IMR-90 (cell line): ENCODE measurements at regions not wholly inside any gene's neighbourhood (a gene's known extent, or its start where the extent isn't known, plus 50 kb on each side); places are given as distances from the start of the nearest gene placed in this dataset.

Experiments used
- ATAC-seq: fragments of 200-7000 bp; cut with Tn5 transposase; 2 replicates; pipeline ENCODE4 v1.9.1; 2020; ENCODE audit warnings: low read depth, mild to moderate bottlenecking, moderate library complexity
- BruUV-seq: library from RNA; stranded (reverse); fragments of 400-500 nt; replicated peaks from 2 replicates; lab custom pipeline; 2021; lab: Mats Ljungman, UMichigan
- CTCF ChIA-PET: fragments of 300-600 bp; formaldehyde crosslinking; extraction: SDS; loops from one replicate; lab custom pipeline; 2021; ENCODE audit warnings: antibody characterized with exemption; lab: Yijun Ruan, JAX
- POLR2A ChIA-PET: fragments of 300-600 bp; sonication (Branson Sonifier 250); formaldehyde crosslinking; loops from one replicate; lab custom pipeline; 2022; ENCODE audit warnings: antibody characterized with exemption; ENCODE audit not compliant: unreplicated experiment; lab: Charles Lee
- DNase-seq: peaks from one replicate; pipeline ENCODE4 v3.0.0; 2013
- H2AFZ ChIP-seq: replicated peaks from 2 replicates; pipeline ENCODE3; 2013; ENCODE audit warnings: low read length, mild to moderate bottlenecking; ENCODE audit not compliant: poor library complexity
- H2AK5ac ChIP-seq: 2 replicates; pipeline ENCODE4 v1.6.1; 2013; ENCODE audit warnings: low read depth, low read length, inconsistent platforms
- H2AK9ac ChIP-seq: replicated peaks from 2 replicates; pipeline ENCODE3; 2013; ENCODE audit warnings: mild to moderate bottlenecking, low read depth, low read length, moderate library complexity; ENCODE audit not compliant: poor library complexity
- H2BK120ac ChIP-seq: 2 replicates; pipeline ENCODE4 v1.6.1; 2013; ENCODE audit warnings: low read depth, low read length, inconsistent platforms
- H2BK15ac ChIP-seq: 3 replicates; pipeline ENCODE4 v1.6.1; 2013; ENCODE audit warnings: low read depth, low read length, inconsistent platforms
- H2BK20ac ChIP-seq: 2 replicates; pipeline ENCODE4 v1.6.1; 2013; ENCODE audit warnings: low read depth, mild to moderate bottlenecking, inconsistent platforms, low read length, moderate library complexity
- H2BK5ac ChIP-seq: 2 replicates; pipeline ENCODE4 v1.6.1; 2013; ENCODE audit warnings: mild to moderate bottlenecking, low read depth, low read length, inconsistent platforms; ENCODE audit not compliant: poor library complexity, severe bottlenecking
- H3K14ac ChIP-seq: replicated peaks from 2 replicates; pipeline ENCODE4 v1.6.1; 2013; ENCODE audit warnings: low read depth, low read length, inconsistent platforms
- H3K18ac ChIP-seq: 2 replicates; pipeline ENCODE4 v1.6.1; 2013; ENCODE audit warnings: low read depth, low read length, control low read depth
- H3K23ac ChIP-seq: 2 replicates; pipeline ENCODE4 v1.6.1; 2013; ENCODE audit warnings: low read depth, low read length, inconsistent platforms
- H3K27ac ChIP-seq: 2 replicates; pipeline ENCODE4 v1.5.1; 2013; ENCODE audit warnings: mild to moderate bottlenecking, control low read depth, low read length; ENCODE audit not compliant: insufficient read depth
- H3K27me3 ChIP-seq: 2 replicates; pipeline ENCODE4 v1.6.1; 2013; ENCODE audit warnings: low read length; ENCODE audit not compliant: control insufficient read depth, insufficient read depth
- H3K36me3 ChIP-seq: 2 replicates; pipeline ENCODE4 v1.6.1; 2013; ENCODE audit warnings: low read length, mixed read lengths; ENCODE audit not compliant: control insufficient read depth, insufficient read depth
- H3K4ac ChIP-seq: 2 replicates; pipeline ENCODE4 v1.6.1; 2013; ENCODE audit warnings: low read depth, low read length, inconsistent platforms
- H3K4me1 ChIP-seq: 2 replicates; pipeline ENCODE4 v1.6.1; 2013; ENCODE audit warnings: low read length, mixed read lengths; ENCODE audit not compliant: control insufficient read depth, insufficient read depth
- H3K4me2 ChIP-seq: 2 replicates; pipeline ENCODE4 v1.6.1; 2013; ENCODE audit warnings: low read depth, mild to moderate bottlenecking, control low read depth, low read length, moderate library complexity
- H3K4me3 ChIP-seq: 2 replicates; pipeline ENCODE4 v1.5.1; 2013; ENCODE audit warnings: low read depth, mild to moderate bottlenecking, control low read depth, low read length, moderate library complexity; ENCODE audit not compliant: insufficient read depth
- H3K56ac ChIP-seq: 2 replicates; pipeline ENCODE4 v1.6.1; 2013; ENCODE audit warnings: low read length, inconsistent platforms; ENCODE audit not compliant: insufficient read depth; ENCODE audit errors: extremely low read depth
- H3K79me1 ChIP-seq, 2 experiments: 2 replicates each; pipeline ENCODE4 v1.6.1; 2013; ENCODE audit warnings: low read length in 2 of 2, inconsistent platforms in 1 of 2, low read depth in 1 of 2
- H3K9ac ChIP-seq: 2 replicates; pipeline ENCODE4 v1.6.1; 2013; ENCODE audit warnings: low read depth, low read length, control low read depth
- H3K9me1 ChIP-seq: 2 replicates; pipeline ENCODE4 v1.6.1; 2013; ENCODE audit warnings: low read length, inconsistent platforms; ENCODE audit not compliant: insufficient read depth
- H3K9me3 ChIP-seq: 2 replicates; pipeline ENCODE4 v1.6.1; 2013; ENCODE audit warnings: low read length; ENCODE audit not compliant: control insufficient read depth, insufficient read depth
- H4K20me1 ChIP-seq: 2 replicates; pipeline ENCODE4 v1.6.1; 2013; ENCODE audit warnings: low read length, inconsistent platforms; ENCODE audit not compliant: insufficient read depth
- H4K5ac ChIP-seq: 2 replicates; pipeline ENCODE4 v1.6.1; 2013; ENCODE audit warnings: mild to moderate bottlenecking, low read depth, low read length, control low read depth
- H4K8ac ChIP-seq, 2 experiments: 2 replicates each; pipeline ENCODE4 v1.6.1; 2013; ENCODE audit warnings: low read depth in 2 of 2, low read length in 2 of 2, control low read depth in 1 of 2, inconsistent platforms in 1 of 2
- H4K91ac ChIP-seq: 2 replicates; pipeline ENCODE4 v1.6.1; 2013; ENCODE audit warnings: low read depth, low read length, inconsistent platforms; ENCODE audit not compliant: insufficient read depth
- CHD1 ChIP-seq: IDR thresholded peaks from 2 replicates; pipeline ENCODE4 v1.6.1; 2012; ENCODE audit warnings: low read depth, low read length, improper control_type of control experiment
- ELK1 ChIP-seq: fragments of 150-350 bp; IDR thresholded peaks from 2 replicates; pipeline ENCODE4 v1.6.1; 2016; ENCODE audit warnings: low read depth, mild to moderate bottlenecking, low read length, moderate library complexity, borderline replicate concordance
- RAD21 ChIP-seq: IDR thresholded peaks from 2 replicates; pipeline ENCODE4 v1.6.1; 2012; ENCODE audit warnings: low read length, improper control_type of control experiment
- RFX5 ChIP-seq: IDR thresholded peaks from 2 replicates; pipeline ENCODE4 v1.8.0; 2012; ENCODE audit warnings: low read depth, mild to moderate bottlenecking, low read length, moderate library complexity
- SMC3 ChIP-seq: fragments of 150-350 bp; IDR thresholded peaks from 2 replicates; pipeline ENCODE4 v1.6.1; 2016; ENCODE audit warnings: low read depth, mild to moderate bottlenecking, antibody characterized with exemption, low read length, moderate library complexity
- WGBS, 2 experiments: methylation state at CpG; one replicate each; pipeline versions ENCODE4 v1.1.5 to v1.1.7; 2013; ENCODE audit warnings: missing lambda C conversion rate in 2 of 2; ENCODE audit not compliant: insufficient read length in 1 of 2; ENCODE audit errors: extremely low coverage in 2 of 2; 5-methylcytosine and 5-hydroxymethylcytosine counted together
- dilution Hi-C: fragments of 300-500 bp; cut with HindIII; formaldehyde crosslinking; loops from one replicate; pipeline ENCODE4 v1.14.3; 2018; ENCODE audit warnings: low sequenced_read_pairs; ENCODE audit not compliant: unreplicated experiment
- in situ Hi-C: fragments of 300-500 bp; cut with MboI; formaldehyde crosslinking; loops from 3 replicates; pipeline ENCODE4 v1.14.3; 2019; ENCODE audit warnings: low sequenced_read_pairs, inconsistent platforms, mixed read lengths
- intact Hi-C: fragments of 100-400 bp; cut with micrococcal nuclease; formaldehyde crosslinking; loops from 2 replicates; pipeline ENCODE4 v1.10.0; 2022

DNA sequence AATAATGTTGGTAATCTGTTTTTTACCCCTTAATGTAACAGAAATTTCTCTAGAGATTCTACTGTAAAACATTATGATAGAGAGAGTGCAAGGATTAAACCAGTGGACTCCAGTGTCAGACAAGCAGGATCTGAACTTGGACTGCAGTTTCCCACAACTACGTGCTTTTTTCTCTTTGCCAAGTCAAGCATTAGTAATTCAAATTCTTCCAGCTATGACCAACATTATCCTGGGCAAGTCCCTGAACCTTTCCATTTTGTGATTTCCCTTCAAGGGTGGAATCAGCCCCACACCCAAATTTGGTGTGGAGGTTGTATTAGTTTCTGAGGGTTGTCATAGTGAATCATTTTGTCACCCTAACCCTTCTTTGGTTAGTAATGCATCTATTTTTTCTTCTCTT, 482.0 kb downstream of the ZNF516 start:
- in situ Hi-C loops (no loop called here), intact Hi-C loops (no loop called here), dilution Hi-C loops (no loop called here)
- WGBS, 2 experiments = no CpG with 5 or more reads among the region's 1 CpG
- H3K9me3 ChIP-seq = peaks cover 22% of the 10 kb centered on the region
- H4K20me1 ChIP-seq = no peaks in the 10 kb centered on the region
- no peaks in the 10 kb centered on the region for H3K27me3 ChIP-seq
- no peaks in the 10 kb centered on the region for H3K79me1 ChIP-seq
- H3K56ac ChIP-seq = no peak overlapping the region
- no peak overlapping the region for H2AFZ ChIP-seq
- H2BK5ac ChIP-seq = no peak overlapping the region
- H3K23ac ChIP-seq = no peak overlapping the region
- H3K18ac ChIP-seq = no peak overlapping the region
- H3K27ac ChIP-seq = no peak overlapping the region
- no peaks in the 10 kb centered on the region for H3K9me1 ChIP-seq
- ChIA-PET POLR2A (no interaction called here), CTCF (no interaction called here)
- no peak for DNase-seq
- H4K91ac ChIP-seq = no peak overlapping the region
- no peaks in the 10 kb centered on the region for H3K4me1 ChIP-seq
- no peak overlapping the region for H4K8ac ChIP-seq
- H3K14ac ChIP-seq = no peak overlapping the region
- no peak for ATAC-seq
- H3K9ac ChIP-seq = no peak overlapping the region
- H2BK120ac ChIP-seq = no peak overlapping the region
- no peaks in the 10 kb centered on the region for H3K36me3 ChIP-seq
- no peak overlapping the region for H2BK15ac ChIP-seq
- no peak overlapping the region for H3K4ac ChIP-seq
- BruUV-seq = no TSS peak
- H2AK9ac ChIP-seq = no peak overlapping the region
- no peak overlapping the region for H3K4me2 ChIP-seq
- H3K4me3 ChIP-seq = no peak overlapping the region
- H2BK20ac ChIP-seq = no peak overlapping the region
- H2AK5ac ChIP-seq = no peak overlapping the region
- TF ChIP-seq ELK1 (no peak), RFX5 (no peak), CHD1 (no peak), RAD21 (no peak), SMC3 (no peak)
- no peak overlapping the region for H4K5ac ChIP-seq
